BE2C (cell line): ENCODE measurements at regions not wholly inside any gene's neighbourhood (a gene's known extent, or its start where the extent isn't known, plus 50 kb on each side); places are given as distances from the start of the nearest gene placed in this dataset.

Experiments used
- DNase-seq: peaks from one replicate; pipeline ENCODE4 v3.0.0-alpha.2; 2020
- H3K27me3 ChIP-seq: fragments of 250-450 bp; sonication (Bioruptor Pico); 2 replicates; pipeline ENCODE4 v1.5.1; 2020; ENCODE audit warnings: mild to moderate bottlenecking
- H3K36me3 ChIP-seq: fragments of 250-450 bp; sonication (Bioruptor Pico); 2 replicates; pipeline ENCODE4 v1.5.1; 2020; ENCODE audit warnings: mild to moderate bottlenecking
- H3K4me1 ChIP-seq: fragments of 250-450 bp; sonication (Bioruptor Pico); 2 replicates; pipeline ENCODE4 v1.5.1; 2020
- H3K4me3 ChIP-seq: 2 replicates; pipeline ENCODE4 v1.5.1; 2011; ENCODE audit warnings: low read depth, low read length
- H3K9me3 ChIP-seq: fragments of 250-450 bp; sonication (Bioruptor Pico); 2 replicates; pipeline ENCODE4 v1.5.1; 2020
- CTCF ChIP-seq: IDR thresholded peaks from 2 replicates; pipeline ENCODE4 v1.5.1; 2012; ENCODE audit warnings: mild to moderate bottlenecking, low read depth, low read length

GRCh38 chr4:110792036-110792435 is 169.2 kb upstream of the PITX2 start:
- peaks cover 11% of the 10 kb centered on the region for H3K27me3 ChIP-seq
- no peaks in the 10 kb centered on the region for H3K9me3 ChIP-seq
- H3K36me3 ChIP-seq, result no peaks in the 10 kb centered on the region
- TF ChIP-seq CTCF, result no peak
- H3K4me3 ChIP-seq, result no peak overlapping the region
- H3K4me1 ChIP-seq, result no peaks in the 10 kb centered on the region
- DNase-seq, result no peak

GRCh38 chr4:110793381-110793801 is 170.5 kb upstream of the PITX2 start:
- H3K36me3 ChIP-seq, result no peaks in the 10 kb centered on the region
- H3K4me1 ChIP-seq, result no peaks in the 10 kb centered on the region
- no peak for TF ChIP-seq CTCF
- H3K9me3 ChIP-seq, result no peaks in the 10 kb centered on the region
- peaks cover 12% of the 10 kb centered on the region; the same call in 1 of the 2 replicates for H3K27me3 ChIP-seq
- no peak for DNase-seq
- no peak overlapping the region for H3K4me3 ChIP-seq

- Histone ChIP-seq H3K9me3 (no peaks in the 10 kb centered on the region), H3K4me3 (no peak overlapping the region), H3K4me1 (no peaks in the 10 kb centered on the region), H3K27me3 (peaks cover 15% of the 10 kb centered on the region), H3K36me3 (no peaks in the 10 kb centered on the region)
- DNase-seq, result no peak
- TF ChIP-seq CTCF, result no peak
Measured at GRCh38 chr4:110793890-110794554, 171.1 kb upstream of the PITX2 start.

GRCh38 chr4:110795971-110796370 is 173.1 kb upstream of the PITX2 start:
- Histone ChIP-seq H3K36me3 (no peaks in the 10 kb centered on the region), H3K4me3 (no peak overlapping the region), H3K4me1 (no peaks in the 10 kb centered on the region), H3K27me3 (peaks cover 18% of the 10 kb centered on the region), H3K9me3 (no peaks in the 10 kb centered on the region)
- TF ChIP-seq CTCF, result no peak
- no peak for DNase-seq

GRCh38 chr4:110797486-110797885 is 174.6 kb upstream of the PITX2 start:
- Histone ChIP-seq H3K4me3 (no peak overlapping the region), H3K27me3 (peaks cover 24% of the 10 kb centered on the region), H3K9me3 (no peaks in the 10 kb centered on the region), H3K36me3 (no peaks in the 10 kb centered on the region), H3K4me1 (no peaks in the 10 kb centered on the region)
- no peak for DNase-seq
- TF ChIP-seq CTCF, result no peak

GRCh38 chr4:110798687-110799086 is 175.8 kb upstream of the PITX2 start:
- Histone ChIP-seq H3K4me3 (no peak overlapping the region), H3K36me3 (no peaks in the 10 kb centered on the region), H3K27me3 (peaks cover 24% of the 10 kb centered on the region), H3K9me3 (no peaks in the 10 kb centered on the region), H3K4me1 (no peaks in the 10 kb centered on the region)
- no peak for DNase-seq
- TF ChIP-seq CTCF, result no peak
